ENCODE measurements at regions not wholly inside any gene's neighbourhood (a gene's known extent, or its start where the extent isn't known, plus 50 kb on each side); places are given as distances from the start of the nearest gene placed in this dataset.

GRCh38 chr12:97038834-97039233 lies 131.8 kb downstream of the NEDD1 start:
- Histone ChIP-seq H3K27ac (ENCODE audit: low read depth, low read length, poor library complexity, severe bottlenecking) (no peak overlapping the region), H3K4me3 (ENCODE audit: low read depth, low read length, poor library complexity, severe bottlenecking) (no peak overlapping the region), H3K9me3 (ENCODE audit: low read depth, low read length, poor library complexity, severe bottlenecking) (no peaks in the 10 kb centered on the region), H3K27me3 (replicated peaks; ENCODE audit: insufficient read depth, low read depth, low read length, poor library complexity) (no peaks in the 10 kb centered on the region), H3K4me1 (ENCODE audit: insufficient read depth, low read length, poor library complexity, severe bottlenecking) (no peaks in the 10 kb centered on the region), H3K36me3 (ENCODE audit: insufficient read depth, low read length, poor library complexity, severe bottlenecking) (no peaks in the 10 kb centered on the region)
- ChIA-PET POLR2A (ENCODE audit: low non-redundant PET) (no interaction called here), CTCF (no interaction called here)
- no peak for TF ChIP-seq CTCF (conservative IDR thresholded peaks at IDR 0.05; ENCODE audit: low read depth, low read length)
- no peak for TF ChIP-seq EZH2 (IDR thresholded peaks at IDR 0.05; ENCODE audit: borderline replicate concordance, low read depth, low read length, poor library complexity, severe bottlenecking)
- no TSS peak for BruUV-seq (replicated peaks)
- DNase-seq (ENCODE audit: low spot score): no peak
- intact Hi-C loops (cut with micrococcal nuclease; ENCODE audit: unreplicated experiment): no loop called here

GRCh38 chr12:97046901-97047300 lies 139.8 kb downstream of the NEDD1 start:
- CTCF ChIA-PET: no interaction called here
- BruUV-seq (replicated peaks): no TSS peak

GRCh38 chr12:97047361-97047760 lies 140.3 kb downstream of the NEDD1 start:
- Histone ChIP-seq H3K27me3 (replicated peaks; ENCODE audit: insufficient read depth, low read depth, low read length, poor library complexity) (peaks cover 3% of the 10 kb centered on the region), H3K36me3 (ENCODE audit: insufficient read depth, low read length, poor library complexity, severe bottlenecking) (no peaks in the 10 kb centered on the region), H3K4me3 (ENCODE audit: low read depth, low read length, poor library complexity, severe bottlenecking) (no peak overlapping the region), H3K27ac (ENCODE audit: low read depth, low read length, poor library complexity, severe bottlenecking) (no peak overlapping the region), H3K9me3 (ENCODE audit: low read depth, low read length, poor library complexity, severe bottlenecking) (no peaks in the 10 kb centered on the region), H3K4me1 (ENCODE audit: insufficient read depth, low read length, poor library complexity, severe bottlenecking) (no peaks in the 10 kb centered on the region)
- no peak for TF ChIP-seq EZH2 (IDR thresholded peaks at IDR 0.05; ENCODE audit: borderline replicate concordance, low read depth, low read length, poor library complexity, severe bottlenecking)
- TF ChIP-seq CTCF (conservative IDR thresholded peaks at IDR 0.05; ENCODE audit: low read depth, low read length): no peak
- peak; percentile 4 for DNase-seq (ENCODE audit: low spot score)
- ChIA-PET POLR2A (ENCODE audit: low non-redundant PET) (no interaction called here), CTCF (no interaction called here)
- intact Hi-C loops (cut with micrococcal nuclease; ENCODE audit: unreplicated experiment): no loop called here
- no TSS peak for BruUV-seq (replicated peaks)

More at GRCh38 chr12:97046901-97047300, 139.8 kb downstream of the NEDD1 start:
- DNase-seq (ENCODE audit: low spot score): no peak
- Histone ChIP-seq H3K27me3 (replicated peaks; ENCODE audit: insufficient read depth, low read depth, low read length, poor library complexity) (no peaks in the 10 kb centered on the region), H3K27ac (ENCODE audit: low read depth, low read length, poor library complexity, severe bottlenecking) (no peak overlapping the region), H3K4me3 (ENCODE audit: low read depth, low read length, poor library complexity, severe bottlenecking) (no peak overlapping the region), H3K9me3 (ENCODE audit: low read depth, low read length, poor library complexity, severe bottlenecking) (no peaks in the 10 kb centered on the region), H3K4me1 (ENCODE audit: insufficient read depth, low read length, poor library complexity, severe bottlenecking) (no peaks in the 10 kb centered on the region), H3K36me3 (ENCODE audit: insufficient read depth, low read length, poor library complexity, severe bottlenecking) (no peaks in the 10 kb centered on the region)
- POLR2A ChIA-PET (ENCODE audit: low non-redundant PET): no interaction called here
- intact Hi-C loops (cut with micrococcal nuclease; ENCODE audit: unreplicated experiment): no loop called here
- TF ChIP-seq EZH2 (IDR thresholded peaks at IDR 0.05; ENCODE audit: borderline replicate concordance, low read depth, low read length, poor library complexity, severe bottlenecking) (no peak), CTCF (conservative IDR thresholded peaks at IDR 0.05; ENCODE audit: low read depth, low read length) (no peak)

Data from A673 (cell line).